Stimulated activated CD4-positive, alpha-beta T cell treated with anti-CD3 and anti-CD28 coated beads, Interleukin-15, amount 100 ng/mL, for 24 hours (primary cell): ENCODE measurements at regions not wholly inside any gene's neighbourhood (a gene's known extent, or its start where the extent isn't known, plus 50 kb on each side); places are given as distances from the start of the nearest gene placed in this dataset.
"Not testable (repeated sequence)": the region's sequence is repeated elsewhere in the genome, so short reads cannot be mapped to it uniquely, and the experiment has no call there.

ENCODE experiments used
- DNase-seq: peaks from one replicate; pipeline ENCODE4 v3.0.0-alpha.2; 2020

DNA sequence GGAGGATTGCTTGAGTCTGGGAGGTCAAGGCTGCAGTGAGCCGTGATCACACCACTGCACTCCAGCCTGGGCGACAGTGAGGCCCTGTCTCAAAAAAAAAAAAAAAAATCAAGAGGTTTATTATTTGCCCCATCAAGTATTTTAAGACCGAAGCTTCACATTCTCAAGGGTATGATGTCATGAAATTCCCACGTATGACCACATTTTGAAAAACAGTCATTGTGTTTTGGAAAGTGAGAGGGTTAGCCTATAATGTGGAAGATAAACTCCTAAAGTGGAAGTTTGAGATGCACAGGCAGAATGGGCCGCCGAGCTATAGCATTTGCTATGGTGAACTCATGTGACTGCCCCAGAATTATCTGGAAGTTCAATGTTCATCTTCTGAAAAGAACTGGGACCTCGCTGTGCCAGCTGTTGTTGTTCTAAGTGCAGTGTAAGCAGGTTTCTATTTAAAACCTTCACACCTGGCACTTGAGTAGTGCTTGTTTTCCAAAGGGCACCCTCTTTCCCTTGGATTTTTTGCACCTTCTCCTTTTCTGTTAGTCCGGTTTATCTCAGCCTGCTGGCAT lies 96.9 kb upstream of the SLC25A33 start:
- DNase-seq: no peak

DNA sequence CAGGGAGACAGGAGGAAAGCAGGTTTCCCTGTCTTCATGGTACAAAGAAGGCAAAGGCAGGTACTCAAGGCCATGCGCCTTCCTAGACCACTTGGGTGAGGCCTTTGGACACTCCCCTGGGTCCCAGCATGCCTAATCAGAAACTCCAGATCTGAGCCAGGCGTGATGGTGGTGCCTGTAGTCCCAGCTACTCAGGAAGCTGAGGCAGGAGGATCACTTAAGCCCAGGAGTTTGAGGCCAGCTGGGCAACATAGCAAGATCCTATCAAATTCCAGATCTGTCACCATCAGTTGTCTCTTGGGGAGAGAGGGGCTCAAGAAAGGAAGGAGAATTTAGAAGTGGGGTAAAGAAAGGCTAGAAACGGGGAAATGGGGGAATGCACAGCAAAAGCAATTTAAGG lies 96.3 kb upstream of the SLC25A33 start:
- no peak for DNase-seq

DNA sequence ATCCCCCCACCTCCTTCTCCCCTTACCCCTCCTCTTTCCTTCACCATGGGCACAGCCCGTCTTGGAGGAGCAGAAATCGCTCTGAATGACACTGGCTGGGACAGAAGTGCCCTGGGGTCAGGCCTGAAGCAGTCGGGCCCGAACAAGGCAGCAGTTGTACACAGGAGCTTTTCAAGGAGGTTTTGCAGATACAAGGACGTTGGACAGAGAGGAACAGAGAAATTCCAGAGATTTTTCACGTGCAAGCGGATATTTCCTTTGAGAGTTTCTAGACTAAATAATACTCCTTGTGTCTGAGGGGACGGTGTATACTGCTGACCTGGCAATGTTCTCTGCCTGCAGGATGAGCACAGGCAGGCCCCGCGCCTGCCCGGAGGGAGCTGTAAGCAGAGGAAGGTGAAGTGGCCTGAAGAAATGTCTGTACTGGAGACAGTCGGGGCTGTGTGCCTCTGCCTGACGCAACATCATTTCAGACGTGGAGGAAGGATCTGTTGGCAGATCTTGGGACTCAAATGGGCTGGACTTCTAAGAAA lies 95.3 kb upstream of the SLC25A33 start:
- DNase-seq: no peak

DNA sequence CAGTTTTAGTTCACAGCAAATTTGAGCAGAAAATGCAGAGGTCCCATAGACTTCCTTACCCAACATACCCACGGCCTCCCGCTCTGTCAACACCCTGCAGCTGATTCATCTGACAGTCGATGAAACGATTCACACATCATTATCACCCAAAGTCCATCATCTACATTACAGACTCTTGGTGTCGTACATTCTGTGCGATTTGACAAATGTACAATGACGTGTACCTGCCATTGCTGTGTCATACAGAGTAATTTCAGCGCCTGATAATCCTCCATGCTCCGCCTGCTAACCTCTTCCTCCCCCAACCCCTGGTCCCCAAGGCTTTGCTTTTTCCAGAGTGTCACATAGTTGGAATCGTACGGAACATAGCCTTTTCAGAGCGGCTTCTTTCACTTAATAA lies 94.7 kb upstream of the SLC25A33 start:
- no peak for DNase-seq

DNA sequence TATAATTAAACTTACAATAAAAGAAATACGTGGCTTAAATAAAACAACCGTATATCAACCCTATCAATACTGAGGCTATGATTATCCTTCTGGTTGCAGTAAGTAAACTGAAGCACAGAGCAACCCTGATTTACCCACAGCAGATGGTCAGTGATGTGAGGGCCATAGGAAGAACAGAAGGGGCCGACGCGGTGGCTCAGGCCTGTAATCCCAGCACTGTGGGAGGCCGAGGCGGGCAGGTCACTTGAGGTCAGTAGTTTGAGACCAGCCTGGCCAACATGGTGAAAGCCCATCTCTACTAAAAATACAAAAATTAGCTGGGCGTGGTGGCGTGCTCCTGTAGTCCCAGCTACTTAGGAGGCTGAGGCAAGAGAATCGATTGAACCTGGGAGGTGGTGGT lies 94.2 kb upstream of the SLC25A33 start:
- DNase-seq: not testable (repeated sequence)

DNA sequence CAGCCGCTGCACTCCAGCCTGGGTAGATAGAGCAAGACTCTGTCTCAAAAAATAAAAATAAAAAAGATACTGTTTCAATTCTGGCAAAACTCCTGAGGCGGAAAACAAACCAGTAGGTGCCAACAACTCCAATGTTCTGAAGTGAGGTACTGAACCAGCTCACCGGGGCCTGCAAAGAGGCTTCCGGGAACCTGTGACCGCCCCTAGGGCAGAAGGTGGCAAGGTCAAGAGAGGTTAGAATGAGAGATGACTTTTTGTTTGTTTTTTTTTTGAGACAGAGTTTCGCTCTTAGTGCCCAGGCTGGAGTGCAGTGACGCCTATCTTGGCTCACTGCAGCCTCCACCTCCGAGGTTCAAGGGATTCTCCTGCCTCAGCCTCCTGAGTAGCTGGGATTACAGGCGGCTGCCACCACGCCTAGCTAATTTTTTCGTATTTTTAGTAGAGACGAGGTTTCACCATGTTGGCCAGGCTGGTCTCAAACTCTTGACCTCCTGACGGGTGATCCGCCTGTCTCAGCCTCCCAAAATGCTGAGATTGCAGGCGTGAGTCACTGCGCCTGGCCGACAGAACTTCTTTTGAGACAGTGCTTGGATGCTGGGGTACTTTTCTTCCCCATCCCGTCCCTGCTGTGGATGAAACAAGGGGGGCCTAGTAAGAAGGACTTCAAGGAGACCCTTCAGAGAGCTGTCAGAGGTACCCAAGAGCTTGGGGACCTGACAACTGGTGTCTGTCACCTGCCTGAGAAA lies 91.9 kb upstream of the SLC25A33 start:
- DNase-seq: no peak

DNA sequence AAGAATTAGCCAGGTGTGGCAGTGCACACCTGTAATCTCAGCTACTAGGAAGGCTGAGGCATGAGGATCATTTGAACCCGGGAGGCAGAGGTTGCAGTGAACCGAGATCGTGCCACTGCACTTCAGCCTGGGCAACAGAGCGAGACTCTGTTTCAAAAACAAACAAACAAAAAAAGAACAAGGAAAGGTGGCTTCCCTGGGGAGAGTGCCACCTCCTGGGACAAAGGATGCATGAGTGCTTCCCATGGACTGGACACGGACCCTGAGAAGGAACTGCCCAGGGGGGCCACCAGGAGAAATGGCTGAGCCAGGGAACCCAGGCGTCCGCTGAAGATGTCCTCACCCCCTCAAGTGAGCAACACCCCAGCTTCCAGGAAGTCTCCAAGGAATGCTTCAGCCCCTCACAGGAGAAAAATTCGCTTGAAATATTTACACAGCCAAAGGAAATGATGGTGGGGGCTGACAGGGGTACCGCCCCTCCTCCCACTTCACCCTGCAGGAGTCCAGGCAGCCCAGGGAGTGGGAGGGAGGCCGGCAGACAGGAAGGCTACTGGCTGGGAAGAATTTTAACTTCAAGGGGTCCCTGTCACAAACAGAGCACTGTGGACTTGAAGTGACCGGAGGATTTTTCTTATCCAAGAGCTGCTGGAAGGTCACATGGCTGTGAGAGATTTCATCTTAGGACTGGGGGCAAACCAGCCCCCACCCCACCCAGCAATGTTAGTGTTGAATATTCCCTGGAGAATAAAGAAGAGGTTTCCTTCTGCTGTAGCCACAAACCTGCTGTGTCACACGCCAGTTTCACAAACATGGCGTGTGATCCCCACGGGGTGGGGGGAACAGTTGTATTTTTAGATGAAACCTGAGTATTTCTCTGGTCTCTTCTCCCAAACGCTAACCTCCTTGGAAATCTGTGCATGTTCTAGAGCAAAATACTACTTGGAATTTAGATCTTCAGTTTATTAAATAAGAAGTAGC lies 90.8 kb upstream of the SLC25A33 start:
- no peak for DNase-seq

DNA sequence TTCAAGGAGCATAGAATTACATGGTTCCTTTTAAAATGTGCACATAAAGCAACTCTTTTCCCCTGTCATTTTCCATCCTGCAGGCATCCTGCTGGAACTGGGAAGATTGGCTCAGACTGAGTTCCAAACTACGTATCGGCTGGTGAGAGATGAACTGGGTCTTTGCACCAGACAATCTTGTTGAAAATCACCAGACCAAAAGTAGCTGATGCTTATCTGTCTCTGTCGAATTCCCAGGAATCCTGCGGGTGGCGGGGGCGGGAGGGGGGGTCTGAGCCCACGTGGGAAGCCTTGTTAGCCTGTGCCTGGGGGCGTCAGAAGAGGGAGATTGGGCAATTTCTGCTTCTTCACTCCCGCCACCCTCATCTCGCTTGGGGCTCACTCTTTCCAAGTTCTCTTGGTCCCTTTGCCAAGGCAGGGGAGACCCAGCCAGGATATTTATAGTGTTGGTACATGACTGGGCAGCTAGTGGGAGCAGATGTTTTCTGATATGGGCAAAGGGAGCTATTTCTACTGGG lies 90.1 kb upstream of the SLC25A33 start:
- no peak for DNase-seq

DNA sequence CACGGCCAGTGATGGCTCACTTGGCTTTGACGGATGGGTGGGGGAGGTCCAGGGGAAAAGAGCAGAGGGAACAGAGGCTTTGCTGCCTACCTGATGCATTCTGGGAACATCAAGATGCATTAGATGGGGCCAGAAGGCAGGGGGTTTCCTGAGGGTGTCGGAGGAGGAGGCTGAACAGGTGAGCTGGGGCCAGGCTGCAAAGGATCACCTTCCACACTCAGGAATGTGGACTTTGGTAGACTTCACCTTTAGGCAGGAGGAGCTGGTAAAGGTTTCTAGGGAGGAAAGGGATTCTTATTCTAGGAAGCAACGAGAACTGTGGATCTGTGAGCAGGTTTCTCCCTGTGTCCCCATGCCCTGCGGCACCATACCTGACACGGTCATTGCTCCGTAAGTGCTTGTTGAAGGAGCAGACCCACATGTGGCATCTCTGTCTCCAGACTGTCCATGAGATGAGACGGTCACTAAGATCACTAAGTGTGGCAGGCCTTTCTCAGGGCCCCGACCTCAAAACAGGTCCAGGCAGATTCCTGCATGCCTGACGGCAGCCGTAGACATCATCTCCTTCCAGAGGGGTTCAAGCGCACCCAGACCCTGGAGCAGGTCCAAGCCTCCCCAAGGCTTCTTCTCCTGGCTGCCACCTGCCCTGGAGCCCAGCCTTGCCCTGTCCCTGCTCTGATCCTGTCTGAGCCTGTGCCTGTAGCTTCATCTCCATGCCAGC lies 89.1 kb upstream of the SLC25A33 start:
- DNase-seq: no peak

DNA sequence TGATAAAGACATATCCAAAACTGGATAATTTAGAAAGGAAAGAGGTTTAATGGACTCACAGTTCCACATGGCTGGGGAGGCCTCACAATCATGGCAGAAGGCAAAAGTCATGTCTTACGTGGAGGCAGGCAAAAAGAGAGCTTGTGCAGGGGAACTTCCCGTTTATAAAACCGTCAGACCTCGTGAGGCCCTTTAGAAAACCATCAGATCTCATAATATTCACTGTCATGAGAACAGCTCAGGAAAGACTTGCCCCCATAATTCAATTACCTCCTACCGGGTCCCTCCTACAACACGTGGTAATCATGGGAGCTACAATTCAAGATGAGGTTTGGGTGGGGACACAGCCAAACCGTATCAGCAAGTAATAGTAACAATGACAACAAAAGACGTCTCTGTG lies 88.2 kb upstream of the SLC25A33 start:
- no peak for DNase-seq

DNA sequence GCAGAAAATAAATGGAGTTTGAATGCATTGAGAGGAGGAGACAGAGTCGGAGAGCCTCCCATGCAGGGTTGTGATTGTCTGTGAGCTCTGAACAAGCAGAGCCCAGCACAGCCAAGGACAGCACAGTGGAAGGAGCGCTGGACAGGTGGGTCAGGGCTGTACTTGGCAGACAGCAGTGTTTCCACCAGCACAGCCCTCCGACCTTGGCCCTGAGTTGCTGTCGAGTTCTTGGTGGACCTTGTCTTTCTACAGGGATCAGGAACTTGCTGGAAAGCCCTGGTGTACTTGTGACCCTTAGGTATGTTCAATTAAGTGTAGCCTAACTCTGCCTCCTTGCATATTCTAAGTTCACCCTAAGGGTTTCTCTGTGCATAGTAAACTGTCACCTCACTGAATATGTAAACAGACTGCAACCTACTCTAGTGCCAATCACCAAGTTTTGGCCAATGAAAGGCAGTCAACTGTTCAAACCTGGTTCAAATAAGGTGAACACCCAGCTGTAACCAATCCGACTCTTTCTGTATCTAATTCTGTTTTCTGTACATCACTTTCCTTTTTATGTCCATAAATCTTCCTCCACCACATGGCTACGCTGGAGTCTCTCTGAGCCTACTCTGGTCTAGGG lies 86.6 kb upstream of the SLC25A33 start:
- no peak for DNase-seq

DNA sequence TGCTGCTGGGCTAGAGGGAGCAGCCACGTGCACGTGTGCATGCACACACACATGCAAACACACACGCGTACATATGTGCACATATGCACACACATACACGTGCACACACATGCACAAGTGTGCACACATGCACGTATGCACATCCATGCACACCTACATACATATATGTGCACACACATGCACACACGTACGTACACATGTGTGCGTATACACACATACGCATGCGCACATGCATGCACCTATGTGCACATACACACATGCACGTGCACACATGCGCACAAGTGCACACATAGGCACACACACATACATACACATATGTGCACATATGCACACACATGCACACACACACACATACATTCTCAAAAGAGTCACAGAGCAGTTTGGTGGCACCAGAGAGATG lies 85.9 kb upstream of the SLC25A33 start:
- no peak for DNase-seq

DNA sequence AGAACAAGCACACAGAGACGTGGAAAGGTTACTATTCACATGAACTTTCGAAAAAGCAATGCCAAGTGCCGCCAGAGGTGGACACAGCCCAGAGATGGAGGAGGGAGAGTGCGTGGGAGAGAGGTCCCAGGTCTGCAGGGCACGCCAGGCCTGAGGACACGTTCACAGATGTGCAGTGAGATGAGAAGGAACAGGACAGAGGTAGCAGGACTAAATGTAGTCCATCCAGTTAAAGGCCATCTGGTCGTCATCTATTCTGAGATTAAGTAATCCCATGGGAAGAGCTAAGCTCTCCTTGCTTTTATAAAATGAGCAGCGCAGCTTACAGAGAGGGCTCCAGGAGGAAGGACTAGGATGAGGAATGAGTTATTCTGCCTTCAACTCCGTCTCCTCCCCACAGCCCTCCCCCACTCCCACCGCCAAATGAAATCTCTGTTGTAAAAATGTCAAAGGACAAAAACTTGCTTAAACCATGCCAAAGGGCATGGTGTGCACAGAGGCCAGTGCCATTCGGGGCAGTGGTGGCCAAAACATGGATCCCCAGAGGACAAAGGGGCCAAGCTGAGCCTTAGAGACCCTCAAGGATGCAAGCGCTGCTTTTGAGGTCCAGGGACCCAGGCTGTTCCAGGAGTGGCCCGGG lies 85.4 kb upstream of the SLC25A33 start:
- DNase-seq: no peak

DNA sequence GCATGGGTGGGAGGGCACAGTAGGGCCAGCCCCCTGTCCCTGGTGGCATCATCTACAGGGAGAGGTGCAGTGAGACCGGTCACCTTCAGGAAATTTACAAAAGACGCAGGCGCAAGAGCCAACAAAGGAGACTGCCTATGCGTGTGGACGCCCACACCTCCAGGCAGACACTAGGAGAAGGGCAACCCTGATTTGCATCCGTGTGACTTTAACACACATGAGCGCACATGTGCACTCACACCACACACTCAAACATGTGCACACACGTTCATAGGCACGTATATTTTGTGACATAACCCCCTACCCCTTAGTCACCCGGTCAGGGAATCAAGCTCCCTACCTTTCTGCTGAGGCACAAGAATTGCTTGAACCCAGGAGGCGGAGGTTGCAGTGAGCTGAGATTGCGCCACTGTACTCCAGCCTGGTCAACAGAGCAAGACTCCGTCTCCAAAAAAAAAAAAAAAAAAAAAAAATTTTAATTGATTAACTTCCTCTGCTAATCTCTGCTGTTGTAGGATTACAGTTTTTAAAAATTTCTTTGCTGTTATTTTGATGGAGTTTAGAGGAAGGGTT lies 84.7 kb upstream of the SLC25A33 start:
- DNase-seq: no peak

DNA sequence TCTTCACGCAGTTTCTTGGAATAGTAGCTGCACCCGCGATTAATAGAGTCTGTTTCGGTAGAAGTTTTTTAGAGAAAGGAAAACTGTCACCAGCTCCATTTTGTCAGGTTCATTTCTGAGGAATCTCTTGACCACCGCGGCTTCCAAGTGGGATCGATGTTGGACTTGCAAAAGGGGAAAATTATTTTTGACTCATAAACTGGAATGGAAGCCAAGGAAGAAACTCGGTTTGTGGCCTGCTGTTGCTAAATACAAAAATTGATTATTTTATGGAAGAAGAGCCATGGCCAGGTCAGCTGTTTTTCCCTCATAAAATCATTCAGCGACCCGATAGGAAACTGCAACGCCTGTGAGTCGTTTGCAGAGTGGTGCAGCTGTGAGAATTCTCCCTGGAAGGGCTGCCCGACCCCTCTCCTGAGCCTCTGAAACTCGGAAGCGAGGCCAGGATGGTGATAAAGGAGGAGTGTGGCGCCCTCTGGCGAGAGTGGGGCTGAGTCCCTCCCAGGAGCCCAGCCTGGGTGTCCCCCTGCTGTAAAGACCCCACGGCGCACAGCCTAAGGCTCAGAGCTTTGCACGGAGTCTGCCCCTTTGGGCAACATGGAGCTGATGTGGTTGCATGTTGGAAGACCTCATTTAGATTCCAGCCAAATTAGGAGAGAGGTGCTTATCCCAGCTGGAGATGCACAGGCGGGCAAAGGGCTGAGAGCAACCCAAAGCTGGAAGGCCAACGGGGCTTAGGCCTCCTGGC lies 83.6 kb upstream of the SLC25A33 start:
- DNase-seq: peak; percentile 75

DNA sequence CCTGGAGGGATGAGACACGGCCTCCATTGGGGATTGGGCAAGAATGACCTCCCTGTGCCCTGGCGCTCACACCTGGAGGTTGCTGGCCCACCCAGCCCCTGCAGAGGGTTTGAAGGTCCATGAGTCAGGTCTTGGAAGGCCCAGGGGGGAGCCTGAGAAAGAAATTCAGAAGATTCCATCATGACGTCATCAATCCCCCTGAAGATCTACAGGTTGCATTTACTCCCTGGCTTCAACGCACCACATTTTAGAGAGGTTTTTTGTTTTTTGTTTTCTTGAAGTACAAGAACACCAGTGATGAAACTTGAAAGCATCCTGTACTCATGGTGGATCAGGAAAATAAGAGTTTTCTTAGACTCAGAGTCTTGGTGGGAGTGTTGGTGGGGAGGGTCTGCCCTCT lies 82.4 kb upstream of the SLC25A33 start:
- no peak for DNase-seq

DNA sequence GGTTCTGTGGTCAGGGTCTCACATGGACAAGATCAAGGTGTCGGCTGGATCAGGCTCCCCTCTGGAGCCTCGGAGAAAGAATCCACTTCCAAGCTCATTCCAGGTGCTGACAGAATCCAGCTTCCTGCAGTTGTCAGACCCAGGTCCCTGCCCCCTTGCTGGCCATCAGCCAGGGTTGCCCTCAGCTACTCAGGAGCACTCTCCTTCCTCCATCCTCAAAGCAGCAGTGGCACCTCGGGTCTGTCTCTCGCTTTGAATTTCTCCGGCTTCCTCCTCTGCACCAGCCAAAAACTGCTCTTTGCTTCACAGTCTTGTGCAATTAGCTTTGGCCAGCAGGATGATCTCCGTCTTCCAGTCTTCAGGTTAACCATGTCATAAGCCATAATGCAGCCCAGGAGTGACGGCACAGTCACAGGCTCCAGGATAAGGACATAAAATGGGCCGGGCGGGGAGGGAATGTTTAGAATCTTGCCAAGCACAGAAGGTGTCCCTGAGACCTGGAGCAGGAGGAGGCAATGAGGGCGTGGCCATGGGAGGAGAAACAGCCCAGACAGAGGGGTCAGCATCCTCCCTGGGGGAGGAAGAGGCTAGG lies 79.4 kb upstream of the SLC25A33 start:
- no peak for DNase-seq

DNA sequence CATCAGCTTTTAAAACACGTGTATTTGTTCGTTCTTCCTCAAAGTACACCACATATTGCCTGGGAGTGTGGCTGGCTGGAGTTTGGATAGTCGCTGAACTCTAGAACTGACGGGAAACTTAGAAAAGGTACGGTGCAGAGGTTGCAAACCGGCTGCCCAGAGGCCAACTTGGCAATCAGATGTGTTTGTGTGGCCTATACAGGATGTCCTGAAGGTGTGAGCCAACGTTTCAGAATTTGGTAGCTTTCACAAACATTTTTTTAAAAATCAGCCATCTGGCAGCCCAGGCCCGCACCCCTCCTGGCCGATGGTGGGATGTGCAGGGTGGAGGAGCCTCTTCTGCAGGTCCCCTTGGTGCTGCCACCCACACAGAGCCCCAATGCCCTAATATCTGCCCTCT lies 73.6 kb upstream of the SLC25A33 start:
- DNase-seq: no peak

DNA sequence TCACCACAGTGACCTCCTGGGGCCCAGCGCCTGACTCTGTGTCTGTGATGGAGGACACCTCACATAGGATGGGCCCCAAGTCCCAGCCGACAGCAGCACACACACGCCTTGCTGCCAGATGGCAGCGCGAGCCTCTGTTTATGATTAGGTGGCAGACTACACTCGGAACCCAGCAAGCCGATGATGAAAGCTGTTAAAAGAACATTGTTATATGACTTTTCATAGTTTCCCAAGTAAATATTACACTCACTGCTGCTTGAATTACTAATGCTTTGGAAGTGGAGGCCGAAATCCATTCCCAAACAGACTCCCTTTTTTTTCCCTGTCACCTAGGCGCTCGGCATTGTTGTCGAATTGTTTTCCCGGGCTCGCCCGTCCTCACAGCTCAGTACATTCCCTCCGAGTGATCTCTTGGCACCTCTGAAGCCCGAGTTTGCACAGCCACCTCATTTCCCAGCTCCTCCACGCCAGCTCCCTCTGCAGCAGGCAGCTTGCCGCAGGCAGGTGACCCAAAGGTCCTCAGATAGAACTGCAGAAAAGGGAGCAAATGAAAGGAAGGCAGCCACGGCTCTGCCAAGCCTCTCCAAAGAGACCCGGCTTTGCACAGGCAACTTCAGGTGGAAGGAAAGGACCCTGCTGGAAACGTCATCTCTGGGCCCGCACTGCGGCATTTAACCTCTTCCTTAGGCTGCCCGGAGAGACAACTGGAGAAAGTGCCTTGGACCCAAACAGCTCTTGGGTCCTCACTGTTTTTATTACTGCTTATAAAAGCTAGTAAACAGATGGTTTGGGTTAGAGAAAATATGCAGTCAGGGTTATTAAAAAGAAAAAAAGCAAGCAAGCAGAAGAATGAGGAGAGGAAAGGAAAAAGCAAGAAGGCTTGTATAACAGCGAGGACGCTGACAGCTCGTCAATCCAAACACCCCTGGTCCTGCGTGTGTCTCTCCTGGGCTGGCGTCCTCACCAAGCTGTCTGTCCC lies 72.2 kb upstream of the SLC25A33 start:
- DNase-seq: no peak
